LNCaP clone FGC (cell line): ENCODE measurements at regions not wholly inside any gene's neighbourhood (a gene's known extent, or its start where the extent isn't known, plus 50 kb on each side); places are given as distances from the start of the nearest gene placed in this dataset.

ENCODE experiments used
- DNase-seq: peaks from one replicate; pipeline ENCODE4 v3.0.0-alpha.2; 2011; ENCODE audit warnings: low read depth
- H3K4me3 ChIP-seq: 2 replicates; pipeline ENCODE4 v1.5.1; 2011; ENCODE audit warnings: mild to moderate bottlenecking, low read depth, low read length, control low read depth
- CTCF ChIP-seq: IDR thresholded peaks from 2 replicates; pipeline ENCODE4 v1.5.1; 2012; ENCODE audit warnings: mild to moderate bottlenecking; ENCODE audit not compliant: control insufficient read depth, insufficient read depth; ENCODE audit errors: extremely low read depth

GRCh38 chr1:3954170-3955169 is 54.4 kb upstream of the C1orf174 start:
- TF ChIP-seq CTCF = no peak
- H3K4me3 ChIP-seq = no peak overlapping the region
- no peak for DNase-seq

DNA sequence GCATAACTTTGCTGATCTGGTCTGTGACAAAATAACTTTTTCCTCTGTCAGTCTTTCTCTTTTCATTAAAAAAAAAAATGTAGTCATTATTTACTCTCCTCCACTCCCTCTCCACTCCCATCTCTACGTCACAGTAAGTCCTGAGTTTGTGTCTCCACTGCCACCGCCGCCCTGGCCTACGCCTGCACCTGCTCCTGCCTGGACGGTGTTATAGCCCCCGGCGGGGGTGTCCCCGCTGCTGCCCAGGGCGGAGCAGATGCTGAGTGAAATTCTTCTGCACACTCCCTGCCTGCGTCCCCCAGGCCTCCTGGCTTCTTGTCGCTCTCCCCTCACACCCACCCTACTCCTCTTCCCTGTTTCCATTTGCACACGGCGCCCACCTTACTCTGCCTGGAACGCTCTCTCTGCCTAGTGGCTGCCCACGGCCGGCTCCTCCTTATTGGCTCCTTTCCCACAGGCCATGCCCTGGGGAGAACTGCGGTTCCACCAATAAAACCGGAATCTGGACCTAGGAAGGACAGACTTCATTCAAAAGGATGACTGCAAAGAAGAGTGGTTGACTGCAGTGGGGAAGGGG is 55.2 kb upstream of the C1orf174 start:
- no peak for DNase-seq
- TF ChIP-seq CTCF = no peak
- no peak overlapping the region for H3K4me3 ChIP-seq

GRCh38 chr1:3956527-3957170 is 56.6 kb upstream of the C1orf174 start:
- DNase-seq = no peak
- no peak for TF ChIP-seq CTCF
- H3K4me3 ChIP-seq = no peak overlapping the region

DNA sequence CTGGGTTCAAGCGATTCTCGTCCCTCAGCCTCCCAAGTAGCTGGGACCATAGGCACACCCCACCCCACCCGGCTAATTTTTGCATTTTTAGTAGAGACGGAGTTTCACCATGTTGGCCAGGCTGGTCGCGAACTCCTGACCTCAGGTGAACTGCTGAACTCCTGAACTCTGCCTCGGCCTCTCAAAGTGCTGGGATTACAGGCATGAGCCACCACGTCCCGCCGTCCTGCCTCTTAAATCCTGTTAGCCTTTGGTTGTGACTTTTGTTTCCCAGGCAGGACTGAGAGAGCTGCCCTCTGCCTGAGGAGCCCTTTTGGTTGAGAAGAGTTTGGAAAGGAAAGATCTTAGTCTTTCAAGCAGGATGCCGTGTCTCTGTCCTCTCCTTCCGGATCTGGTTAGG is 59.3 kb upstream of the C1orf174 start:
- H3K4me3 ChIP-seq = no peak overlapping the region
- DNase-seq = no peak
- no peak for TF ChIP-seq CTCF

- TF ChIP-seq CTCF = no peak
- H3K4me3 ChIP-seq = no peak overlapping the region
- DNase-seq = no peak
Measured at GRCh38 chr1:3963554-3963953, 63.5 kb upstream of the C1orf174 start.

DNA sequence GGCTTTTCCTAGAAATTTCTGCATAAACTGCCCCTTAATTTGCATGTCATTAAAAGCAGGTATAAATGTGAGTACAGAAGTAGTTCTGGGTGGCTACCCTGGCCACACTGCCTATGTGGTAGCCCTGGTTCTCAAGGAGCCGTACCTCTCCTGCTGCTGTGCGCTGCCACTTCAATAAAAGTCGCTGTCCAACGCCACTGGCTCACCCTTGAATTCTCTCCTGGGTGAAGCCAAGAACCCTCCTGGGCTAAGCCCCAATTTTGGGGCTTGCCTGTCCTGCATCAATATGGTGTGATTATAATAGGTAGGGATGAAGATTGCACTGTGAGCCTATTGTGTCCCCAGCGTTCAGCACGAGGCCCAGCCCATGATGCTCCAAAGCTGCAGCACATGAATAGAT is 65.6 kb upstream of the C1orf174 start:
- no peak for TF ChIP-seq CTCF
- no peak overlapping the region for H3K4me3 ChIP-seq
- no peak for DNase-seq
